CD4-positive, alpha-beta T cell treated with Interferon gamma for 1 hour (primary cell): ENCODE measurements at regions not wholly inside any gene's neighbourhood (a gene's known extent, or its start where the extent isn't known, plus 50 kb on each side); places are given as distances from the start of the nearest gene placed in this dataset.

Experiments used
- DNase-seq: peaks from one replicate; pipeline ENCODE4 v3.0.0-alpha.2; 2020

- no peak for DNase-seq
These were observed 69.5 kb upstream of the SSX2IP start for GRCh38 chr1:84759756-84760155.

- no peak for DNase-seq
These were observed 68.8 kb upstream of the SSX2IP start for GRCh38 chr1:84758968-84759491.

GRCh38 chr1:84758476-84758875 is 68.2 kb upstream of the SSX2IP start:
- DNase-seq: no peak

DNA sequence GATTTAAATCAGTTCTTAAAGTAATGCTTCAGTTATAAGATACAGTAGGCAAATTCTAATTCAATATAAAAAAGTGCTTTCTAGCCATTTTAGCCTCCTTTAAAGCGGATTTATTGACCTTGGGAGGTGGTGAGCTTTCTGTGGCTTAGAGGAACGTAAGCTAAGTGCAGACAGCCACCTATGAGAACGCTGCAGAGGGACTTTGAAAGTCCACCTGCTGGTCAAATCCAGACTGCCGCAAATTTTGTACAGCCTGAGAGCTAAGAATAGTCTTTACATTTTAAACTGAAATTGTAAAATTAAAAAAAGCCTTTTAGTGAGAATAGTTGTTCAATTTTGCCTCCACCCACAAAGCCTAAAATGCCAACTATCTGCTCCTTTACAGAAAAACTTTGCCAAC is 67.0 kb upstream of the SSX2IP start:
- DNase-seq: no peak

GRCh38 chr1:84756455-84757082 is 66.3 kb upstream of the SSX2IP start:
- no peak for DNase-seq

DNA sequence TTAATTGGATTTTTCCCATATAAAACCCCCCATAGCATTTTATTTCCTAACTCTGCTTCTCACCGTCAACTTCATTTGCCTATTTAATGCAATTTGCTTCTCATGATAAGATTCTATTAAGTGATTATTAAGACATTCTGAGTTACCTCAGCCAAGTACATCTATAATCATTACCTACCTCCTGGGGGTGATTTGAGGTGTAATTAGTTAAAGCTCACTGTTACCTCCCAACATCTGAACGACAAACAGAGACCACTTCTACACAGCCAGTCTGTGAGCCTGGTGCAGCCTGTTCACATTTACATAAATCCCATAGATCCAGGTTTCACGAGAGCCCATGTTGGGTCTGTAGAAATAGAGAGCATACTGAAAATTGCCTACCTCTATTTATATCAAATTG is 65.7 kb upstream of the SSX2IP start:
- no peak for DNase-seq

GRCh38 chr1:84755216-84755615 is 65.0 kb upstream of the SSX2IP start:
- no peak for DNase-seq

DNA sequence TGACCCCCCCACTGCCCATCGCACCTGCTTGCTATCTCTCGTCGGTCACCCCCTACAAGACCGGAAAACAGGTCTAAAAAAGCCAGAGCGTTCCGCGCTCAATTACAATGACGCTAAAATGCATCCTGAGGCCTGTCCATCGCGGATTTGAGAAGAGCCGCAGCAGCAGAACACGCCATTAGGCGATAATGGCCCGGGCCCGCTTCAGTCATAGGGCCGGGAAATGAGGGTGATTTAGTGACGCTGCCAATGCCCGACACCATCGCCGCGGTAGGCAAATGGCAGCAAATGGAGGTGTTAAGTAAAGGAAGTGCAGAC is 64.1 kb upstream of the SSX2IP start:
- no peak for DNase-seq

DNA sequence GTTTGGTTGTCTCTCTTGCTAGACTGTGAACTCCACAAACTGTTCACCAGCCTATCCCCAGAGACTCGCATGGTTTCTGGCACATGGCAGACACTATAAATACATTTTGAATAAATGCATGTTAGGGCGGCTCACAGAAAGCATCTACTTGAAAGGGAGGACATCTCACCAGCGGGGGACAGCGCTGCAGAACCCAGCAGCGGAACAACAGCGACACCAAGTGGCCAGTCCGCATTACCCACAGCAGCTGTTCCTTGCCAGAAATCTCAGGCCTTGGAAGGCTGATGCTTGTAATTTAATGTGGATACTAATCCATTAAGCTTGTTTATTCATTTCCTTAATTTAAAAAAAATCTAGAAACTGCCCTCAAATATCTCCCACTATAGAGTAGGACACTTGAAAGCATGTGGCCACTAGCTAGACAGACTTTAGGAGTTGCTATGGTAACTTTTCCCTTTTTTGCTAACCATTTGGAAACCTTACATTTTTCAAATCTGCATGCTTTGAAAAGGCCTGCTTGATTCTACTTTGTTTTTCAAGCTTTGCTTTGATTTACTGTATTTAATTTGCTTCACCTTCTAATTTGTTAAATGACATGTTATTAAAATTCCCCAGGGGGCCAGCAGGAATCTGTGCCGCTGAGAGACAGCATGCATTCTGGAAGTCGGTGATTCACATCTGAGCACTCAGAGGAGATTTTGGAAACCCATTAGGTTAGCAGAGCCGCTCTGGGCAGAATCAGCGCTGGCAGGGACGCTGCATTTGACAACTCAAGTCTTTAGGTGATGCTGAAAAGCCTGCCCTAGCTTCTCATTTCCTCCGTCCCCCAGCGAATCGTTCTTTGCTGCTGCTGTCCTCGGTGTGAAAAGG is 63.5 kb upstream of the SSX2IP start:
- peak; percentile 68 for DNase-seq

DNA sequence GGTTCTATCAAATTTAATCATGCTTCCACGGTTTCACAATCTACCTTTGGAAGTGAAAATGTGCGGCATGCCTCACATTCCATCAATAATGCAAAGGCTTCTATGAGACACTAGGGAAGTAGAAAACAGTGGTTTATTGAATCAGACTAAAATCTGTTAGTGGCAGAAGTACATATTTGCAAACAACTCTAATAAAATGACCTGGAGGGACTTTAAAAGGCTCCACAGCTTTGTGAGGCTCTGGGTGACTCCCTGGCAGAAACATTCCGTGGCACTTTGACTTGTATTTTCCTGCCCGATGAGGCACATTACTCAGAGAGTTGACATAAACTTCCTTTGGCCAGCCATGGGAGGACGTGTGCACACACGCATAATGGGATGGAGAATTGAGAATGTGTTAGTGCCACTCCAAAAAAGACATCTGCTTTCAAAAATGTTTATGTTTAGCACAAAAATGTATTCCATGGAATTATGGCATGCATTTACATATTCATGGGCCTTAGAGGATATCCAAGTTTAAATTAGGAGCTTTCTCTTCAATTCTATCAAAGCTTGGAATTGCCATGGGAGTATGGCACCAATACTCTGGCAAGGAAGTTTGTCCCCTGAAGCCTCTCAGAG is 60.0 kb upstream of the SSX2IP start:
- no peak for DNase-seq

- no peak for DNase-seq
These were observed 59.2 kb upstream of the SSX2IP start for GRCh38 chr1:84749427-84749826.

DNA sequence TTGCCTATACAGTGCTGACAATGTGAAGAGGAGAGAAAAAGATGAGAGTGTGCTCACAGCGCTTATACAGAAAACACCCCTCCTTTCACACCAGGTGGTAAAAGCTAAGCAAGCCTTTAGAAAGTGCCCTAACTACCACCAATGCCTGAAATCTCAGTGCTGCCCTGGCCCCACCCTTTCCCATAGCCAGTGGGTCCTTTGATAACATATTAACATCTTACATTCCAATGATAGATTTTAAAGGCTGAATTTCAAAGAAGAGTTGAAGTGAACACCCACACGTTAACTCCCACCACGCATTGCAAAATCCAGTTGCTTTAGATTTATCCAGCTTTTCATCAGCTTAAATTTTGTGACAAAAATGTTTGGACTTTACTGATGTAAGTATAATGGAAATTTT is 58.1 kb upstream of the SSX2IP start:
- no peak for DNase-seq

GRCh38 chr1:84745857-84746256 is 55.6 kb upstream of the SSX2IP start:
- no peak for DNase-seq

DNA sequence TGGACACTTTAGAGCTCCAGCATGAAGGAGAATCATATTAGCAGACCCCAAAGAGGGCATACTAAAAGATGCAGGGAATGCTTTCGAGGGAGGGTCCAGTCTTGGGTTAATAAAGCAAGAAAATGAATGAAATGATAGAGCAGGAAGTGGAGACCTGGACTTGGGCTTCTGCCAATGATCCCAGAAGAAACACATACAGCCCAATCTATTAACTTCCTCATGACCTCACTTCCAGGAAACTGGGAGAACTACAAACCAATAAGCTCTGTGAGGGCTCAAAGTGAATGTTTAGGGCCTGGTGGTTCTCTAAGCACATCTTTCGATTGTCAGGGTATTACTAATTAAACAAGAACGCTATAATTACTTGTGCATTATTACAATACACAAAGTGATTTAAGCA is 53.6 kb upstream of the SSX2IP start:
- no peak for DNase-seq

- no peak for DNase-seq
These were observed 52.4 kb upstream of the SSX2IP start for GRCh38 chr1:84742653-84743052.

GRCh38 chr1:84740050-84740714 is 49.9 kb upstream of the SSX2IP start:
- no peak for DNase-seq
